ENCODE measurements at regions not wholly inside any gene's neighbourhood (a gene's known extent, or its start where the extent isn't known, plus 50 kb on each side); places are given as distances from the start of the nearest gene placed in this dataset.

GRCh38 chr5:130710596-130710995 is 454.5 kb downstream of the HINT1 start:
- no peaks in the 10 kb centered on the region for H3K9me3 Mint-ChIP-seq
- TF ChIP-seq CTCF (conservative IDR thresholded peaks at IDR 0.05): no peak
- H3K27ac Mint-ChIP-seq: peak overlapping the region; percentile 86
- Histone ChIP-seq H3K4me1 (ENCODE audit: control insufficient read depth, insufficient read depth, low read length) (peaks cover 18% of the 10 kb centered on the region), H3K9ac (ENCODE audit: extremely low read depth, low read length, poor library complexity, severe bottlenecking) (no peak overlapping the region), H3K9me3 (ENCODE audit: control insufficient read depth, low read length) (no peaks in the 10 kb centered on the region), H3K4me3 (ENCODE audit: low read length) (peak overlapping the region; percentile 65), H3K27me3 (ENCODE audit: control insufficient read depth, insufficient read depth, low read length, poor library complexity, severe bottlenecking) (no peaks in the 10 kb centered on the region), H3K27ac (ENCODE audit: low read depth, low read length) (no peak overlapping the region), H3K36me3 (ENCODE audit: control insufficient read depth, insufficient read depth, low read length) (no peaks in the 10 kb centered on the region)
- H3K27me3 Mint-ChIP-seq (ENCODE audit: insufficient read depth): no peaks in the 10 kb centered on the region
- H3K4me3 Mint-ChIP-seq: peak overlapping the region; percentile 0
- 45 to 48% methylated on average over 4 of the region's 4 CpGs for WGBS, 2 experiments (ENCODE audit: insufficient coverage in 1 of 2, insufficient read length in 1 of 2)
- H3K36me3 Mint-ChIP-seq (ENCODE audit: low read depth): no peaks in the 10 kb centered on the region
- H3K4me1 Mint-ChIP-seq: peaks cover 45% of the 10 kb centered on the region
- DNase-seq: peak; percentile 73

- Mint-ChIP-seq H3K9me3 (peaks cover 9% of the 10 kb centered on the region), H3K4me1 (peaks cover 45% of the 10 kb centered on the region), H3K36me3 (ENCODE audit: low read depth) (no peaks in the 10 kb centered on the region), H3K4me3 (no peak overlapping the region), H3K27ac (no peak overlapping the region), H3K27me3 (ENCODE audit: insufficient read depth) (no peaks in the 10 kb centered on the region)
- H3K4me1 ChIP-seq (ENCODE audit: control insufficient read depth, insufficient read depth, low read length): peaks cover 18% of the 10 kb centered on the region
- WGBS, 2 experiments (ENCODE audit: insufficient coverage in 1 of 2, insufficient read length in 1 of 2): 80 to 86% methylated on average over 2 to 3 of the region's 3 CpGs
- DNase-seq: no peak
- H3K27me3 ChIP-seq (ENCODE audit: control insufficient read depth, insufficient read depth, low read length, poor library complexity, severe bottlenecking): no peaks in the 10 kb centered on the region
- no peak overlapping the region for H3K4me3 ChIP-seq (ENCODE audit: low read length)
- H3K27ac ChIP-seq (ENCODE audit: low read depth, low read length): no peak overlapping the region
- no peak for TF ChIP-seq CTCF (conservative IDR thresholded peaks at IDR 0.05)
- H3K9me3 ChIP-seq (ENCODE audit: control insufficient read depth, low read length): no peaks in the 10 kb centered on the region
- no peak overlapping the region for H3K9ac ChIP-seq (ENCODE audit: extremely low read depth, low read length, poor library complexity, severe bottlenecking)
- H3K36me3 ChIP-seq (ENCODE audit: control insufficient read depth, insufficient read depth, low read length): no peaks in the 10 kb centered on the region
Measured at GRCh38 chr5:130708754-130709153, 456.3 kb downstream of the HINT1 start.

- Mint-ChIP-seq H3K27ac (no peak overlapping the region), H3K4me3 (no peak overlapping the region), H3K4me1 (peaks cover 39% of the 10 kb centered on the region), H3K27me3 (ENCODE audit: insufficient read depth) (no peaks in the 10 kb centered on the region), H3K9me3 (peaks cover 22% of the 10 kb centered on the region), H3K36me3 (ENCODE audit: low read depth) (no peaks in the 10 kb centered on the region)
- H3K4me3 ChIP-seq (ENCODE audit: low read length): no peak overlapping the region
- H3K27ac ChIP-seq (ENCODE audit: low read depth, low read length): no peak overlapping the region
- no peak overlapping the region for H3K9ac ChIP-seq (ENCODE audit: extremely low read depth, low read length, poor library complexity, severe bottlenecking)
- peaks cover 8% of the 10 kb centered on the region for H3K9me3 ChIP-seq (ENCODE audit: control insufficient read depth, low read length)
- no peaks in the 10 kb centered on the region for H3K27me3 ChIP-seq (ENCODE audit: control insufficient read depth, insufficient read depth, low read length, poor library complexity, severe bottlenecking)
- WGBS, 2 experiments (ENCODE audit: insufficient coverage in 1 of 2, insufficient read length in 1 of 2): 77 to 88% methylated on average over 5 of the region's 5 CpGs
- no peak for DNase-seq
- no peaks in the 10 kb centered on the region for H3K36me3 ChIP-seq (ENCODE audit: control insufficient read depth, insufficient read depth, low read length)
- no peak for TF ChIP-seq CTCF (conservative IDR thresholded peaks at IDR 0.05)
- H3K4me1 ChIP-seq (ENCODE audit: control insufficient read depth, insufficient read depth, low read length): peaks cover 11% of the 10 kb centered on the region
Measured at GRCh38 chr5:130706696-130707095, 458.4 kb downstream of the HINT1 start.

Measured in endodermal cell (in vitro differentiated cells).